ENCODE measurements at regions not wholly inside any gene's neighbourhood (a gene's known extent, or its start where the extent isn't known, plus 50 kb on each side); places are given as distances from the start of the nearest gene placed in this dataset.

GRCh38 chr2:102943251-102943650 lies 181.4 kb downstream of the TMEM182 start:
- TF ChIP-seq CTCF (IDR thresholded peaks at IDR 0.05; ENCODE audit: control extremely low read depth in 1 of 3, insufficient read depth in 1 of 3, low read depth in 1 of 3, low read length in 3 of 3) (no peak), SIN3A (conservative IDR thresholded peaks at IDR 0.05 in 1 of 2, IDR thresholded peaks at IDR 0.05 in 1 of 2; ENCODE audit: low read depth in 1 of 2, low read length in 2 of 2) (no peak), RFX5 (IDR thresholded peaks at IDR 0.05; ENCODE audit: borderline replicate concordance, low read depth, low read length) (no peak), EGR1 (IDR thresholded peaks at IDR 0.05; ENCODE audit: borderline replicate concordance, low read depth, low read length) (no peak), USF2 (IDR thresholded peaks at IDR 0.05; ENCODE audit: low read length) (no peak), SP2 (IDR thresholded peaks at IDR 0.05; ENCODE audit: low read length) (no peak), PHF8 (conservative IDR thresholded peaks at IDR 0.05; ENCODE audit: low read depth, low read length) (no peak), GABPA (IDR thresholded peaks at IDR 0.05; ENCODE audit: borderline replicate concordance, insufficient read depth, low read length) (no peak), KDM1A (IDR thresholded peaks at IDR 0.05; ENCODE audit: borderline replicate concordance, low read length) (no peak), ATF2 (IDR thresholded peaks at IDR 0.05; ENCODE audit: low read length) (no peak), POLR2A (IDR thresholded peaks at IDR 0.05; ENCODE audit: control extremely low read depth in 1 of 2, low read depth in 2 of 2, low read length in 2 of 2) (no peak), EZH2 (IDR thresholded peaks at IDR 0.05; ENCODE audit: low read depth, low read length, severe bottlenecking) (no peak), HDAC2 (IDR thresholded peaks at IDR 0.05; ENCODE audit: borderline replicate concordance in 1 of 2, low read depth in 2 of 2, low read length in 2 of 2) (no peak), CBX8 (IDR thresholded peaks at IDR 0.05; ENCODE audit: borderline replicate concordance, low read depth, low read length) (no peak)
